Activated naive CD8-positive, alpha-beta T cell treated with anti-CD3 and anti-CD28 coated beads, Interleukin-2, amount 10 ng/mL, durations not matched to agents 7 days and 5 days (primary cell): ENCODE measurements at regions not wholly inside any gene's neighbourhood (a gene's known extent, or its start where the extent isn't known, plus 50 kb on each side); places are given as distances from the start of the nearest gene placed in this dataset.
"Not testable (repeated sequence)": the region's sequence is repeated elsewhere in the genome, so short reads cannot be mapped to it uniquely, and the experiment has no call there.

Experiments used
- ATAC-seq: fragments of 150-1000 bp; cut with Tn5 transposase; one replicate; pipeline ENCODE4 v1.10.0; 2021; ENCODE audit warnings: low read depth, moderate library complexity
- POLR2A ChIA-PET: fragments of 350-600 bp; sonication (Branson Sonifier 250); formaldehyde crosslinking; loops from one replicate; lab custom pipeline; 2021; ENCODE audit warnings: antibody characterized with exemption; lab: Charles Lee
- DNase-seq: peaks from one replicate; pipeline ENCODE4 v3.0.0; 2021
- H3K27ac Mint-ChIP-seq: one replicate; pipeline ENCODE4 v1.8.0; 2022; ENCODE audit warnings: mild to moderate bottlenecking, mixed read lengths
- H3K27me3 Mint-ChIP-seq: one replicate; pipeline ENCODE4 v1.8.0; 2022; ENCODE audit warnings: mild to moderate bottlenecking, moderate library complexity, mixed read lengths
- H3K36me3 Mint-ChIP-seq: one replicate; pipeline ENCODE4 v1.8.0; 2021; ENCODE audit warnings: mild to moderate bottlenecking, mixed read lengths
- H3K4me1 Mint-ChIP-seq: one replicate; pipeline ENCODE4 v1.8.0; 2021; ENCODE audit warnings: mixed read lengths
- H3K4me3 Mint-ChIP-seq: one replicate; pipeline ENCODE4 v1.8.0; 2022; ENCODE audit warnings: mild to moderate bottlenecking, moderate library complexity, mixed read lengths
- H3K9me3 Mint-ChIP-seq: one replicate; pipeline ENCODE4 v1.8.0; 2021; ENCODE audit warnings: mixed read lengths

GRCh38 chr16:80893686-80894085 is 89.3 kb upstream of the CDYL2 start:
- H3K27me3 Mint-ChIP-seq: peaks cover 2% of the 10 kb centered on the region
- ATAC-seq (no peak), DNase-seq (no peak)
- H3K4me3 Mint-ChIP-seq: no peak overlapping the region
- H3K9me3 Mint-ChIP-seq: no peaks in the 10 kb centered on the region
- H3K4me1 Mint-ChIP-seq: no peaks in the 10 kb centered on the region
- no peak overlapping the region for H3K27ac Mint-ChIP-seq
- POLR2A ChIA-PET: no interaction called here
- H3K36me3 Mint-ChIP-seq: no peaks in the 10 kb centered on the region

- H3K4me3 Mint-ChIP-seq, H3K27ac Mint-ChIP-seq, H3K4me1 Mint-ChIP-seq, H3K36me3 Mint-ChIP-seq, POLR2A ChIA-PET, ATAC-seq, H3K27me3 Mint-ChIP-seq, H3K9me3 Mint-ChIP-seq, DNase-seq: not testable (repeated sequence)
These were observed 88.0 kb upstream of the CDYL2 start for GRCh38 chr16:80892395-80892794.

GRCh38 chr16:80889779-80890359 is 85.5 kb upstream of the CDYL2 start:
- Mint-ChIP-seq H3K9me3 (no peaks in the 10 kb centered on the region), H3K4me1 (no peaks in the 10 kb centered on the region), H3K27ac (no peak overlapping the region), H3K27me3 (peaks cover 6% of the 10 kb centered on the region), H3K36me3 (no peaks in the 10 kb centered on the region), H3K4me3 (no peak overlapping the region)
- POLR2A ChIA-PET: no interaction called here
- ATAC-seq: no peak
- DNase-seq: no peak

- H3K4me1 Mint-ChIP-seq: no peaks in the 10 kb centered on the region
- no peak overlapping the region for H3K4me3 Mint-ChIP-seq
- H3K27me3 Mint-ChIP-seq: peaks cover 12% of the 10 kb centered on the region
- no peak for ATAC-seq
- POLR2A ChIA-PET: no interaction called here
- H3K9me3 Mint-ChIP-seq: no peaks in the 10 kb centered on the region
- no peak overlapping the region for H3K27ac Mint-ChIP-seq
- DNase-seq: no peak
- no peaks in the 10 kb centered on the region for H3K36me3 Mint-ChIP-seq
These were observed 82.7 kb upstream of the CDYL2 start for GRCh38 chr16:80887062-80887461.

GRCh38 chr16:80883816-80884215 is 79.4 kb upstream of the CDYL2 start:
- Mint-ChIP-seq H3K27ac (no peak overlapping the region), H3K9me3 (no peaks in the 10 kb centered on the region), H3K27me3 (peaks cover 18% of the 10 kb centered on the region), H3K4me3 (no peak overlapping the region), H3K4me1 (no peaks in the 10 kb centered on the region), H3K36me3 (no peaks in the 10 kb centered on the region)
- ATAC-seq: no peak
- POLR2A ChIA-PET: no interaction called here
- no peak for DNase-seq

- POLR2A ChIA-PET: no interaction called here
- Mint-ChIP-seq H3K4me1 (no peaks in the 10 kb centered on the region), H3K4me3 (no peak overlapping the region), H3K9me3 (no peaks in the 10 kb centered on the region), H3K36me3 (no peaks in the 10 kb centered on the region), H3K27me3 (peaks cover 18% of the 10 kb centered on the region), H3K27ac (no peak overlapping the region)
- ATAC-seq (no peak), DNase-seq (no peak)
These were observed 78.8 kb upstream of the CDYL2 start for GRCh38 chr16:80883159-80883642.

- no peak overlapping the region for H3K27ac Mint-ChIP-seq
- POLR2A ChIA-PET: no interaction called here
- ATAC-seq: no peak
- no peaks in the 10 kb centered on the region for H3K4me1 Mint-ChIP-seq
- H3K36me3 Mint-ChIP-seq: no peaks in the 10 kb centered on the region
- no peak for DNase-seq
- no peaks in the 10 kb centered on the region for H3K9me3 Mint-ChIP-seq
- H3K27me3 Mint-ChIP-seq: peaks cover 41% of the 10 kb centered on the region
- H3K4me3 Mint-ChIP-seq: no peak overlapping the region
These were observed 71.2 kb upstream of the CDYL2 start for GRCh38 chr16:80875616-80876015.

- no peak for ATAC-seq
- no peak overlapping the region for H3K27ac Mint-ChIP-seq
- H3K4me1 Mint-ChIP-seq: no peaks in the 10 kb centered on the region
- no peaks in the 10 kb centered on the region for H3K9me3 Mint-ChIP-seq
- no peak for DNase-seq
- H3K27me3 Mint-ChIP-seq: peaks cover 41% of the 10 kb centered on the region
- H3K36me3 Mint-ChIP-seq: no peaks in the 10 kb centered on the region
- no peak overlapping the region for H3K4me3 Mint-ChIP-seq
- POLR2A ChIA-PET: no interaction called here
These were observed 70.5 kb upstream of the CDYL2 start for GRCh38 chr16:80874925-80875324.

GRCh38 chr16:80862160-80862705 is 57.8 kb upstream of the CDYL2 start:
- H3K4me3 Mint-ChIP-seq: no peak overlapping the region
- H3K27ac Mint-ChIP-seq: no peak overlapping the region
- H3K27me3 Mint-ChIP-seq: peaks cover 10% of the 10 kb centered on the region
- peaks cover 6% of the 10 kb centered on the region for H3K9me3 Mint-ChIP-seq
- H3K4me1 Mint-ChIP-seq: no peaks in the 10 kb centered on the region
- H3K36me3 Mint-ChIP-seq: no peaks in the 10 kb centered on the region
- no peak for ATAC-seq
- no peak for DNase-seq
- POLR2A ChIA-PET: no interaction called here
